Osteocyte (in vitro differentiated cells): ENCODE measurements at regions not wholly inside any gene's neighbourhood (a gene's known extent, or its start where the extent isn't known, plus 50 kb on each side); places are given as distances from the start of the nearest gene placed in this dataset.

Source experiments
- DNase-seq: peaks from one replicate; pipeline ENCODE4 v3.0.0; 2021; ENCODE audit warnings: mixed read lengths; ENCODE audit not compliant: unreplicated experiment; ENCODE audit errors: extremely low spot score
- H3K27ac Mint-ChIP-seq: one replicate; pipeline ENCODE4 v1.8.0; 2021; ENCODE audit warnings: mild to moderate bottlenecking, mixed read lengths; ENCODE audit not compliant: unreplicated experiment
- H3K27me3 Mint-ChIP-seq: one replicate; pipeline ENCODE4 v1.8.0; 2021; ENCODE audit warnings: mixed read lengths; ENCODE audit not compliant: unreplicated experiment
- H3K36me3 Mint-ChIP-seq: one replicate; pipeline ENCODE4 v1.8.0; 2021; ENCODE audit warnings: mixed read lengths; ENCODE audit not compliant: unreplicated experiment
- H3K4me1 Mint-ChIP-seq: one replicate; pipeline ENCODE4 v1.8.0; 2021; ENCODE audit warnings: mixed read lengths; ENCODE audit not compliant: unreplicated experiment
- H3K4me3 Mint-ChIP-seq: one replicate; pipeline ENCODE4 v1.8.0; 2021; ENCODE audit warnings: mild to moderate bottlenecking, moderate library complexity, mixed read lengths; ENCODE audit not compliant: unreplicated experiment
- H3K9me3 Mint-ChIP-seq: one replicate; pipeline ENCODE4 v1.8.0; 2021; ENCODE audit warnings: mixed read lengths; ENCODE audit not compliant: unreplicated experiment
- CTCF ChIP-seq: fragments of 200-600 bp; sonication (generic); IDR thresholded peaks from 2 replicates; pipeline ENCODE4 v1.5.0; 2021; ENCODE audit warnings: antibody characterized with exemption, mild to moderate bottlenecking, moderate library complexity

DNA sequence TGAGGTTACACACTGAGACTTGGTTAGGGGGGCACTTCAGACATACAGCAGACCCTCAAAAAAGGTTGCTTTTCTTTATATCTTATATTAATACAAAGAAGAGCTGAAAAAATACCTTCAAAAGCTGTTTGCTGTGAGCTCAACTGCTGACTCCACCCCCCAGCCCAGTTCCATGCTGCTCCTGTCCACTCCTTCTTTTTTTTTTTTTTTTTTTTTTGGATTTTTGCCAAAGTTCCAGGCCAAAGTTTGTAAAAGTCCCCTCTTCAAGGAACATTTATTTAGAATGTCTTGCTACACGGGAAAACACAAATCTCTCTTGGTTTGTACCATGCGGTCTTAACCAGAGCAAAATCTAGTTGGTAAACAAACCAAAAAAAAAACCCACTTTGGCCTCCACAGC, 85.3 kb upstream of the AKAP12 start:
- TF ChIP-seq CTCF: no peak
- Mint-ChIP-seq H3K9me3 (no peaks in the 10 kb centered on the region), H3K36me3 (no peaks in the 10 kb centered on the region), H3K27ac (no peak overlapping the region), H3K27me3 (peaks cover 3% of the 10 kb centered on the region), H3K4me3 (no peak overlapping the region), H3K4me1 (peaks cover 9% of the 10 kb centered on the region)
- DNase-seq: no peak

DNA sequence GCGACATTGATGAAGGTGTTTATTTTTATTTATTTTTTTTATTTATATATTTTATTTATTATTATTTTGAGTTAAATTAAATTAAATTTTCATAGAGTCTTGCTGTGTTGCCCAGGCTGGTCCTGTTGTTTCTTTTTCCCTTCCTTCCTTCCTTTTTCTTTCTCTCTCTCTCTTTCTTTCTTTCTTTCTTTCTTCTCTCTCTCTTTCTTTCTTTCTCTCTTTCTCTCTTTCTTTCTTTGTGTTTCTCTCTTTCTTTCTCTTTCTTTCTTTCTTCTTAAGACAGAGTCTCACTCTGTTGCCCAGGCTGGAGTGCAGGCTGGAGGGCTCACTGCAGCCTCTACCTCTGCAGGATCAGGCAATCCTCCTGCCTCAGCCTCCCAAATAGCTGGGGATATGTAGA, 84.7 kb upstream of the AKAP12 start:
- Mint-ChIP-seq H3K9me3 (no peaks in the 10 kb centered on the region), H3K4me1 (peaks cover 11% of the 10 kb centered on the region), H3K27me3 (peaks cover 3% of the 10 kb centered on the region), H3K4me3 (no peak overlapping the region), H3K36me3 (no peaks in the 10 kb centered on the region), H3K27ac (no peak overlapping the region)
- DNase-seq: no peak
- TF ChIP-seq CTCF: no peak

- peak overlapping the region; percentile 35 for H3K4me3 Mint-ChIP-seq
- H3K36me3 Mint-ChIP-seq: no peaks in the 10 kb centered on the region
- TF ChIP-seq CTCF: no peak
- no peaks in the 10 kb centered on the region for H3K27me3 Mint-ChIP-seq
- H3K9me3 Mint-ChIP-seq: no peaks in the 10 kb centered on the region
- DNase-seq: no peak
- H3K4me1 Mint-ChIP-seq: peaks cover 21% of the 10 kb centered on the region
- peak overlapping the region; percentile 46 for H3K27ac Mint-ChIP-seq
These were observed 78.6 kb upstream of the AKAP12 start for GRCh38 chr6:151160929-151161757.

DNA sequence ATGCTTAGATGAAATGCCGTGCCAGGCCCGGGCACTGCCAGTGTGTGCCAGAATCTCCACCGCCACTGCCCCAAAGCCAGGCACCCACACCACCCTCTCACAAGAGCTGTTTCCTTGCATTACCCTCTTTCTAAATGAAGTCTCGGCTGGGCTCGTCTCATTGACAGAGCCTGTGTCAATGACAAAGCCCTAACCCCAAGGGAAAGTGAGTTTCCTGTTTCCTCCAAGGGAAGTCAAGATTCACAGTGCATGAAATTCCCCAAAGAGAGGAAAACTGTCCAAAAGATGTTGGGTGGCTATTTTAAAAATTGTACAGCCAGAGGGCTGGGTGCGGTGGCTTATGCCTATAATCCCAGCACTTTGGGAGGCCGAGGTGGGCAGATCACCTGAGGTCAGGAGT, 75.4 kb upstream of the AKAP12 start:
- H3K9me3 Mint-ChIP-seq: no peaks in the 10 kb centered on the region
- H3K4me3 Mint-ChIP-seq: no peak overlapping the region
- TF ChIP-seq CTCF: no peak
- no peak for DNase-seq
- no peaks in the 10 kb centered on the region for H3K27me3 Mint-ChIP-seq
- peaks cover 16% of the 10 kb centered on the region for H3K4me1 Mint-ChIP-seq
- H3K27ac Mint-ChIP-seq: no peak overlapping the region
- H3K36me3 Mint-ChIP-seq: no peaks in the 10 kb centered on the region

DNA sequence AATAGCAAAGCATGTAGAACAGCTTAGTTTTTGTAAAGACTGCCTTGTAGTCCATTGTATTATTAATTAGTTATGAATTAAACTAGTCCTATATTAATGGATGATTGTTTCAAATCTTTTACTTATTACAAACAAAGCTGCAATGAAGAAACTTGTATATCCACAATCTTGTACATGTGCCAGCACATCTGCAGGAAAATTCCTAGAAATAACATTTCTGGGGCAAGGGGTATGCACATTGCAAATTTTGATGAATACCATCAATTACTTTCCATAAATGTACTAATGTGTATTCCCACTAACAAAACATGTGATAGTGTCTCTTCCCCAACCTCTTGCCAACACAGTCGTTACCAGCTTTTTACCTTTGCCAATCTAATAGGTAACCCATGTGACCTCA, 73.6 kb upstream of the AKAP12 start:
- no peaks in the 10 kb centered on the region for H3K27me3 Mint-ChIP-seq
- H3K4me1 Mint-ChIP-seq: peaks cover 6% of the 10 kb centered on the region
- H3K4me3 Mint-ChIP-seq: no peak overlapping the region
- H3K27ac Mint-ChIP-seq: no peak overlapping the region
- H3K9me3 Mint-ChIP-seq: no peaks in the 10 kb centered on the region
- no peaks in the 10 kb centered on the region for H3K36me3 Mint-ChIP-seq
- DNase-seq: no peak
- TF ChIP-seq CTCF: no peak
